ENCODE measurements at regions not wholly inside any gene's neighbourhood (a gene's known extent, or its start where the extent isn't known, plus 50 kb on each side); places are given as distances from the start of the nearest gene placed in this dataset.

DNA sequence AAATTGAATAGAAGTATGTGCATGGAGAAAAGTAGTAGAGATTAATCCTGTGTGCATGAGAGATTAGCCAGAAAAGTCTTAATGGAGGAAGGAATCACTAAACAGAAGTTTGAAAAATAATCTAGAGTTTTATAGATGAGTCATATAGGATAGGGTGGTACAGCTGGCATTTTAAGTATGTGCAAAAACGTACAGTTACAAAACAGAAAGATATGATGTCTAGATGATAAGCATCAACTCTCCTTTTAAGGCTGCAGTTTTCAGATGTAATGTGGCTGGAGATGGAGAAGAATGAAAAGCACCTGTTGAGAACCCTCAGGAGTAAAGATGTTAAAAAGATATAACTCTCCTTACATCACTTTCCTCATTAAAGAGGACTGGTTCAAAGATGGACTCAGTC lies 271.3 kb downstream of the STK31 start:
- TF ChIP-seq POLR2AphosphoS5 (IDR thresholded peaks at IDR 0.05) (no peak), EZH2 (IDR thresholded peaks at IDR 0.05; ENCODE audit: borderline replicate concordance, insufficient read depth, low read length, poor library complexity, severe bottlenecking) (no peak), MXI1 (conservative IDR thresholded peaks at IDR 0.05; ENCODE audit: poor library complexity, severe bottlenecking) (no peak), RAD21 (conservative IDR thresholded peaks at IDR 0.05) (no peak), SMC3 (conservative IDR thresholded peaks at IDR 0.05; ENCODE audit: poor library complexity) (no peak), TAF1 (IDR thresholded peaks at IDR 0.05; ENCODE audit: low read depth) (no peak), EP300 (conservative IDR thresholded peaks at IDR 0.05; ENCODE audit: poor library complexity, severe bottlenecking) (no peak)
- TF ChIP-seq, protein P1, sequence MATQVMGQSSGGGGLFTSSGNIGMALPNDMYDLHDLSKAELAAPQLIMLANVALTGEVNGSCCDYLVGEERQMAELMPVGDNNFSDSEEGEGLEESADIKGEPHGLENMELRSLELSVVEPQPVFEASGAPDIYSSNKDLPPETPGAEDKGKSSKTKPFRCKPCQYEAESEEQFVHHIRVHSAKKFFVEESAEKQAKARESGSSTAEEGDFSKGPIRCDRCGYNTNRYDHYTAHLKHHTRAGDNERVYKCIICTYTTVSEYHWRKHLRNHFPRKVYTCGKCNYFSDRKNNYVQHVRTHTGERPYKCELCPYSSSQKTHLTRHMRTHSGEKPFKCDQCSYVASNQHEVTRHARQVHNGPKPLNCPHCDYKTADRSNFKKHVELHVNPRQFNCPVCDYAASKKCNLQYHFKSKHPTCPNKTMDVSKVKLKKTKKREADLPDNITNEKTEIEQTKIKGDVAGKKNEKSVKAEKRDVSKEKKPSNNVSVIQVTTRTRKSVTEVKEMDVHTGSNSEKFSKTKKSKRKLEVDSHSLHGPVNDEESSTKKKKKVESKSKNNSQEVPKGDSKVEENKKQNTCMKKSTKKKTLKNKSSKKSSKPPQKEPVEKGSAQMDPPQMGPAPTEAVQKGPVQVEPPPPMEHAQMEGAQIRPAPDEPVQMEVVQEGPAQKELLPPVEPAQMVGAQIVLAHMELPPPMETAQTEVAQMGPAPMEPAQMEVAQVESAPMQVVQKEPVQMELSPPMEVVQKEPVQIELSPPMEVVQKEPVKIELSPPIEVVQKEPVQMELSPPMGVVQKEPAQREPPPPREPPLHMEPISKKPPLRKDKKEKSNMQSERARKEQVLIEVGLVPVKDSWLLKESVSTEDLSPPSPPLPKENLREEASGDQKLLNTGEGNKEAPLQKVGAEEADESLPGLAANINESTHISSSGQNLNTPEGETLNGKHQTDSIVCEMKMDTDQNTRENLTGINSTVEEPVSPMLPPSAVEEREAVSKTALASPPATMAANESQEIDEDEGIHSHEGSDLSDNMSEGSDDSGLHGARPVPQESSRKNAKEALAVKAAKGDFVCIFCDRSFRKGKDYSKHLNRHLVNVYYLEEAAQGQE (IDR thresholded peaks at IDR 0.05; ENCODE audit: borderline replicate concordance) = no peak
- TF ChIP-seq, protein P2, sequence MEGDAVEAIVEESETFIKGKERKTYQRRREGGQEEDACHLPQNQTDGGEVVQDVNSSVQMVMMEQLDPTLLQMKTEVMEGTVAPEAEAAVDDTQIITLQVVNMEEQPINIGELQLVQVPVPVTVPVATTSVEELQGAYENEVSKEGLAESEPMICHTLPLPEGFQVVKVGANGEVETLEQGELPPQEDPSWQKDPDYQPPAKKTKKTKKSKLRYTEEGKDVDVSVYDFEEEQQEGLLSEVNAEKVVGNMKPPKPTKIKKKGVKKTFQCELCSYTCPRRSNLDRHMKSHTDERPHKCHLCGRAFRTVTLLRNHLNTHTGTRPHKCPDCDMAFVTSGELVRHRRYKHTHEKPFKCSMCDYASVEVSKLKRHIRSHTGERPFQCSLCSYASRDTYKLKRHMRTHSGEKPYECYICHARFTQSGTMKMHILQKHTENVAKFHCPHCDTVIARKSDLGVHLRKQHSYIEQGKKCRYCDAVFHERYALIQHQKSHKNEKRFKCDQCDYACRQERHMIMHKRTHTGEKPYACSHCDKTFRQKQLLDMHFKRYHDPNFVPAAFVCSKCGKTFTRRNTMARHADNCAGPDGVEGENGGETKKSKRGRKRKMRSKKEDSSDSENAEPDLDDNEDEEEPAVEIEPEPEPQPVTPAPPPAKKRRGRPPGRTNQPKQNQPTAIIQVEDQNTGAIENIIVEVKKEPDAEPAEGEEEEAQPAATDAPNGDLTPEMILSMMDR (IDR thresholded peaks at IDR 0.05; ENCODE audit: poor library complexity, severe bottlenecking) = no peak
